ENCODE measurements at regions not wholly inside any gene's neighbourhood (a gene's known extent, or its start where the extent isn't known, plus 50 kb on each side); places are given as distances from the start of the nearest gene placed in this dataset.
A peak's percentile ranks its signal among the peaks of the same experiment; 100 is the strongest.

GRCh38 chr14:34098045-34098984, 147.4 kb upstream of the EGLN3 start:
- Histone ChIP-seq H3K4me3 (replicated peaks in 1 of 3; ENCODE audit: insufficient read depth in 1 of 3, low read depth in 2 of 3, low read length in 3 of 3) (0 out of 6 replicates have a peak overlapping the region, but pooled peaks of 1 of the 3 experiments have one; percentile 0), H2AFZ (ENCODE audit: low read length) (peak overlapping the region; percentile 0), H3K27me3 (ENCODE audit: control insufficient read depth in 1 of 2, insufficient read depth in 2 of 2, low read length in 2 of 2) (peaks cover 0 to 33% of the 10 kb centered on the region in 2 experiments; a peak in 2 of 5 replicates), H3K4me2 (ENCODE audit: low read depth, low read length) (peak overlapping the region; percentile 45), H3K9ac (ENCODE audit: insufficient read depth, low read depth, low read length) (no peak overlapping the region), H3K79me2 (ENCODE audit: insufficient read depth, low read length) (no peaks in the 10 kb centered on the region), H3K36me3 (replicated peaks in 1 of 2; ENCODE audit: control insufficient read depth in 1 of 2, insufficient read depth in 2 of 2, low read length in 2 of 2) (no peaks in the 10 kb centered on the region), H3K27ac (ENCODE audit: extremely low read length, insufficient read depth, low read length) (no peak overlapping the region), H4K20me1 (ENCODE audit: insufficient read depth, low read length) (no peaks in the 10 kb centered on the region), H3K9me3 (ENCODE audit: low read length) (no peaks in the 10 kb centered on the region), H3K4me1 (ENCODE audit: insufficient read depth, low read length) (peaks cover 29% of the 10 kb centered on the region)
- in situ Hi-C loops (cut with HindIII; ENCODE audit: extremely low pct_ligation_motif_present, low pct_unique_long_range_greater_than_20kb) (no loop called here), intact Hi-C loops (cut with micrococcal nuclease; ENCODE audit: unreplicated experiment) (loop anchor here (1.0 to 10.0 kb wide), 10 partner anchors 36 to 1524 kb away; partner anchors contain the start of gene EGLN3)
- FAIRE-seq, result peak; percentile 94
- WGBS (ENCODE audit: low lambda C conversion rate), result 28% methylated on average over 8 of the region's 8 CpGs
- ChIA-PET POLR2A (interaction anchor here (1.1 to 3.2 kb wide), 10 partner anchors 17 to 258 kb away, joined by 3 to 18 read pairs (median 4); no protein-coding TSS in a partner anchor), CTCF (ENCODE audit: low intra/inter-chr PET ratio, low total read pairs) (interaction anchor here (0.6 to 5.3 kb wide), 11 partner anchors 90 to 1522 kb away, joined by 3 to 92 read pairs (median 8); partner anchors contain the start of gene EGLN3)
- peak; percentile 66 for ATAC-seq
- DNase-seq (ENCODE audit: low spot score), result peak; percentile 68
- BruUV-seq (replicated peaks), result no TSS peak
- TF ChIP-seq TGIF2 (CRISPR knock-in tag; IDR thresholded peaks at IDR 0.05) (no peak), ZNF496 (CRISPR knock-in tag; IDR thresholded peaks at IDR 0.05; ENCODE audit: insufficient replicate concordance) (no peak), MLXIP (CRISPR knock-in tag; IDR thresholded peaks at IDR 0.05; ENCODE audit: borderline replicate concordance) (no peak), MIER3 (CRISPR knock-in tag; IDR thresholded peaks at IDR 0.05; ENCODE audit: borderline replicate concordance) (0 out of 2 replicates have a peak, but pooled peaks have one; percentile 7), ZNF772 (CRISPR knock-in tag; IDR thresholded peaks at IDR 0.05) (peak; percentile 74; the same call in 1 of the 2 replicates), ADNP (CRISPR knock-in tag; IDR thresholded peaks at IDR 0.05) (no peak), EEA1 (CRISPR knock-in tag; IDR thresholded peaks at IDR 0.05; ENCODE audit: borderline replicate concordance) (no peak), JDP2 (CRISPR knock-in tag; IDR thresholded peaks at IDR 0.05; ENCODE audit: borderline replicate concordance) (no peak)
- TF ChIP-seq, protein P1, sequence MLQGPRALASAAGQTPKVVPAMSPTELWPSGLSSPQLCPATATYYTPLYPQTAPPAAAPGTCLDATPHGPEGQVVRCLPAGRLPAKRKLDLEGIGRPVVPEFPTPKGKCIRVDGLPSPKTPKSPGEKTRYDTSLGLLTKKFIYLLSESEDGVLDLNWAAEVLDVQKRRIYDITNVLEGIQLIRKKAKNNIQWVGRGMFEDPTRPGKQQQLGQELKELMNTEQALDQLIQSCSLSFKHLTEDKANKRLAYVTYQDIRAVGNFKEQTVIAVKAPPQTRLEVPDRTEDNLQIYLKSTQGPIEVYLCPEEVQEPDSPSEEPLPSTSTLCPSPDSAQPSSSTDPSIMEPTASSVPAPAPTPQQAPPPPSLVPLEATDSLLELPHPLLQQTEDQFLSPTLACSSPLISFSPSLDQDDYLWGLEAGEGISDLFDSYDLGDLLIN (CRISPR knock-in tag; IDR thresholded peaks at IDR 0.05; ENCODE audit: borderline replicate concordance), result 0 out of 2 replicates have a peak, but pooled peaks have one; percentile 11
- TF ChIP-seq, protein P2, sequence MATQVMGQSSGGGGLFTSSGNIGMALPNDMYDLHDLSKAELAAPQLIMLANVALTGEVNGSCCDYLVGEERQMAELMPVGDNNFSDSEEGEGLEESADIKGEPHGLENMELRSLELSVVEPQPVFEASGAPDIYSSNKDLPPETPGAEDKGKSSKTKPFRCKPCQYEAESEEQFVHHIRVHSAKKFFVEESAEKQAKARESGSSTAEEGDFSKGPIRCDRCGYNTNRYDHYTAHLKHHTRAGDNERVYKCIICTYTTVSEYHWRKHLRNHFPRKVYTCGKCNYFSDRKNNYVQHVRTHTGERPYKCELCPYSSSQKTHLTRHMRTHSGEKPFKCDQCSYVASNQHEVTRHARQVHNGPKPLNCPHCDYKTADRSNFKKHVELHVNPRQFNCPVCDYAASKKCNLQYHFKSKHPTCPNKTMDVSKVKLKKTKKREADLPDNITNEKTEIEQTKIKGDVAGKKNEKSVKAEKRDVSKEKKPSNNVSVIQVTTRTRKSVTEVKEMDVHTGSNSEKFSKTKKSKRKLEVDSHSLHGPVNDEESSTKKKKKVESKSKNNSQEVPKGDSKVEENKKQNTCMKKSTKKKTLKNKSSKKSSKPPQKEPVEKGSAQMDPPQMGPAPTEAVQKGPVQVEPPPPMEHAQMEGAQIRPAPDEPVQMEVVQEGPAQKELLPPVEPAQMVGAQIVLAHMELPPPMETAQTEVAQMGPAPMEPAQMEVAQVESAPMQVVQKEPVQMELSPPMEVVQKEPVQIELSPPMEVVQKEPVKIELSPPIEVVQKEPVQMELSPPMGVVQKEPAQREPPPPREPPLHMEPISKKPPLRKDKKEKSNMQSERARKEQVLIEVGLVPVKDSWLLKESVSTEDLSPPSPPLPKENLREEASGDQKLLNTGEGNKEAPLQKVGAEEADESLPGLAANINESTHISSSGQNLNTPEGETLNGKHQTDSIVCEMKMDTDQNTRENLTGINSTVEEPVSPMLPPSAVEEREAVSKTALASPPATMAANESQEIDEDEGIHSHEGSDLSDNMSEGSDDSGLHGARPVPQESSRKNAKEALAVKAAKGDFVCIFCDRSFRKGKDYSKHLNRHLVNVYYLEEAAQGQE (IDR thresholded peaks at IDR 0.05; ENCODE audit: borderline replicate concordance in 1 of 2, low read depth in 1 of 2, low read length in 2 of 2), result 0 out of 4 replicates have a peak, but pooled peaks of 1 of the 2 experiments have one; percentile 26

All from HepG2 (cell line).